SJSA1 (cell line): ENCODE measurements at regions not wholly inside any gene's neighbourhood (a gene's known extent, or its start where the extent isn't known, plus 50 kb on each side); places are given as distances from the start of the nearest gene placed in this dataset.

Experiments used
- DNase-seq, 2 experiments: peaks; one replicate each; pipeline ENCODE4 v3.0.0-alpha.2; 2015 to 2020; ENCODE audit warnings: low spot score in 2 of 2, low read depth in 1 of 2
- H3K27ac ChIP-seq: fragments of 250-450 bp; sonication (Bioruptor Pico); 2 replicates; pipeline ENCODE4 v1.5.1; 2020; ENCODE audit warnings: mild to moderate bottlenecking, moderate library complexity
- H3K27me3 ChIP-seq: fragments of 250-450 bp; sonication (Bioruptor Pico); replicated peaks from 2 replicates; pipeline ENCODE4 v1.5.1; 2020; ENCODE audit warnings: mild to moderate bottlenecking, moderate library complexity
- H3K36me3 ChIP-seq: fragments of 250-450 bp; sonication (Bioruptor Pico); 2 replicates; pipeline ENCODE4 v1.5.1; 2020; ENCODE audit warnings: mild to moderate bottlenecking
- H3K4me1 ChIP-seq: fragments of 250-450 bp; sonication (Bioruptor Pico); replicated peaks from 2 replicates; pipeline ENCODE4 v1.6.1; 2021; ENCODE audit warnings: mild to moderate bottlenecking
- H3K4me3 ChIP-seq: fragments of 250-450 bp; sonication (Bioruptor Pico); 2 replicates; pipeline ENCODE4 v1.5.1; 2020; ENCODE audit warnings: mild to moderate bottlenecking
- H3K9me3 ChIP-seq: fragments of 250-450 bp; sonication (Bioruptor Pico); replicated peaks from 2 replicates; pipeline ENCODE4 v1.5.1; 2020; ENCODE audit warnings: mild to moderate bottlenecking

DNA sequence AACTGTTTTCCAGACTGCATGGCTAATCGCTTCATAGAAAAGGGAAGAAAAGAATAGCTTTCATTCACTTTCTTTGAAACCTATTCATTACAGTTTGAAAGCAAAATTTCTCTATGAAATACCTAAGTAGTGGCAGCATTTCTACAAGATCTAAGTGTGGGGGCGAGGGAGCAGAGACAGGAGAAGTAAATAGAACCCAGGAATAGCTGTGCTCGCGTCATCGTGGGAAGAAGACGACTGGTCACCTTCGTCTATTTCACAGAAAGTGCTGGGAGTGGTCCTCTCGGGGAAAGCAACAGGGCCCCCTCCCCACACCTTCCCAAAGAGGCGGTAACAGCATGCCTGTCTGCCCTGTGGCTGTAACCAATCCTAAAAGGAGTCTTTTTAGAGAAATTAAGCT, 169.9 kb upstream of the NOCT start:
- no peak overlapping the region for H3K4me3 ChIP-seq
- DNase-seq = no peak
- H3K9me3 ChIP-seq = no peaks in the 10 kb centered on the region
- H3K4me1 ChIP-seq = no peaks in the 10 kb centered on the region
- H3K36me3 ChIP-seq = no peaks in the 10 kb centered on the region
- H3K27me3 ChIP-seq = peaks cover 14% of the 10 kb centered on the region
- H3K27ac ChIP-seq = no peak overlapping the region

DNA sequence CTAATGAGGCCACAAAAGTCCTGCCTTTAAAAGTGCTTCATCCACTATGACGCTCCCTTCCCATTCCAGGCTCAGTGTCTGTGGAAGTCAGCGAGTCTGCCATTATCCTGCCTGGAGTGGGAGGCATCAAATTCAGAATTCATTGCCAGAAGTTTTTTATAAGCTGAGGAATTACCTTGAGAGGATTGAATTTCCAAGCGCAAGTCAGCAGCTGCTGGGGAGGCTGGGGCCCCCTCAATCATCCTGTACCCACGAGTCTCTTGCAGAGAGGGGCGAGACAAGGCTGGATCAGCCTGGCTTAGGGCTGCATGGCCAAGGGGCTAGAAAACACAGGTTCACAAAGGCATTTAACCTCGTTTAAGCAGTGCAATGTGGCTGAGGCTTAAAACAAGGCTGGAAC, 170.5 kb upstream of the NOCT start:
- Histone ChIP-seq H3K4me3 (no peak overlapping the region), H3K27me3 (peaks cover 16% of the 10 kb centered on the region), H3K9me3 (no peaks in the 10 kb centered on the region), H3K36me3 (no peaks in the 10 kb centered on the region), H3K27ac (no peak overlapping the region), H3K4me1 (no peaks in the 10 kb centered on the region)
- no peak for DNase-seq

DNA sequence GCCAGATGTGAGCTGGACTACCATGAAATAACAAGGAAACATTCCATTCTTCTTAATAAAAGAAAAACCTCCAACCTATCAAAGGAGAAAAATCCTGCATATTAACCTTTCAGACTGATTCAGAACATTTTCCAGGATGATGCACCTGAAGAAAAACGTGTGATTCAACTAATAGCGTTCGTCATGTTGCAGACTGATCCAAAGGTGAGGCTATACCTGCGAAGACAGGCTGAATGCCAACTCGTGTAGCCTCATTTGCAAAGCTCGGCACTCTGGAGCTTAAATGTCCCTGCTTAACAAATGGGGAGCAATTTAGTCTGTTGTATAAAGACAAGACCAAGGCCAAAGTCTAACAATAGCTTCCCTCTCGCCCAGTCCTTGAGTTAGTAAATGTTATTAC, 172.0 kb upstream of the NOCT start:
- H3K27ac ChIP-seq = no peak overlapping the region
- DNase-seq = no peak
- H3K9me3 ChIP-seq = no peaks in the 10 kb centered on the region
- H3K4me1 ChIP-seq = no peaks in the 10 kb centered on the region
- no peak overlapping the region for H3K4me3 ChIP-seq
- H3K27me3 ChIP-seq = peaks cover 19% of the 10 kb centered on the region
- no peaks in the 10 kb centered on the region for H3K36me3 ChIP-seq

DNA sequence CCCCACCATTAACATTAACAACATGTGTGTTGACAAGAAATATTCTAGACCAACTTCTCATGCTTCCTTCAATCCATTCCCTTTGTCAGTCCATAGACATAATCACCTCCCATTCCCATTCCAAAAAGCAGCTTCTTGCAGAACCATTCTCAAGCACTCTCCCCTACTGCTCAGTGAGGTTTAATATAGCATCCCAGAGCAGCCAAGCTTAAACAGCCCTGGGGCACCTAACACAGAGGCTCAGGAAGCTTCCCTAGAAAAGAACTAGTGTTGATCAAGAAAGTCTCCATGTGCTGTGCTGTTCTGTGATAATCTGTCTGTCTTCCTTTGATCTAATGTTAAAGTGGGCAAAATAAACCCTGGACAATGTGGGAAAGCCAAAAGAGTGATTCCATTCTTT, 174.2 kb upstream of the NOCT start:
- H3K9me3 ChIP-seq = no peaks in the 10 kb centered on the region

DNA sequence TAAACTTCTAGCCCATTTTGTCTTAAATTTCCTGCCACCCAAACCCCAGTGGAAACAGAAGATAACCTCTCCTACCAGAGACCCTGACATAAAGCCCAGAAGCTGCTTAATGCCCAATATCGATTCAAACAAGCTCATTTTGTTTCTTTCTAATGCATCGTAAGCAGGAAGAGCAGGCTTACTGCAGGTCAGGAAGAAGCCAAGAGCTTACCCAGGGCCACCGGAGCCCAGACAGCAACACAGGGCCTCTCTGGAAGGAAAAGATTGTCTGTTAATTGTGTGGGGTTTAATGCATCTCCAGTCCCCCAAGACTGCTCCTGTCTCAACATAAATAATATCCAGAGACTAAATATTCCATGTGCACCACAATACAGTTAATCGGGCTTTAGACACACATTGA, 177.3 kb upstream of the NOCT start:
- Histone ChIP-seq H3K36me3 (no peaks in the 10 kb centered on the region), H3K4me3 (no peak overlapping the region), H3K9me3 (no peaks in the 10 kb centered on the region), H3K27me3 (peaks cover 27% of the 10 kb centered on the region), H3K4me1 (no peaks in the 10 kb centered on the region), H3K27ac (no peak overlapping the region)
- no peak for DNase-seq

More for the DNA sequence above, 174.2 kb upstream of the NOCT start:
- no peak for DNase-seq
- peaks cover 27% of the 10 kb centered on the region for H3K27me3 ChIP-seq
- H3K4me1 ChIP-seq = no peaks in the 10 kb centered on the region
- H3K4me3 ChIP-seq = no peak overlapping the region
- H3K27ac ChIP-seq = no peak overlapping the region
- no peaks in the 10 kb centered on the region for H3K36me3 ChIP-seq

DNA sequence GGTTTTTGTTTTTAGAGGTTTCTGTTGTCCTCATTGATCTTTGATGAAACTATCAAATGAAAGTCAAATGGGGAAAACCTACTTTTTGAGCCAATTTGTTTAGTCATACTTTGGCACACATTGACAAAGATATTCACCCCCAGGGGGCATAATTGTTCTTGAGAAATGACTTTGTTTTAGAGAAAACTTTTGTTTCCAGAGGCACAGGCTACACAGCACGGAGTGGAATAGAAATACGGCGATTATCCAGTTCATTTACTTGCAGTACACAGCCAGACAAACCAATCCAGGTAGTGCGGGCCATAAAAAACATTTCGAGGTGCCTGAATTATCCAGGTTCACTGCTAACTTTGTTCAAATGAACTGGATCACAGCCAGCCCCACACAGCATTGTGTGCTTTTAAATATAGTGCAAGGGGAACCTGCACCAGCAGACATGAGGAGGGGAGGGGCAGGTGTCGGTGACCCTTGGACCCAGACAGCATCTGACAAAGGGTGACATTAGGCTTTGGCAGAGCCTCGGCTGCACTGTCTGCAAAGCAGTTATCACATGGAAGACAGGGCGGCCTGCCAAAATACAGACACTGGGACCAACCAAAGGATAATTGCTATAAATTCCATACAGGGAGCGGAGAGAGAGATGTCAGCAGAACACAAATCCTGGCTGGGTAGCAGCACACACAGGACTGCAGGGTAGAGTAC, 179.6 kb upstream of the NOCT start:
- Histone ChIP-seq H3K27me3 (peaks cover 16% of the 10 kb centered on the region), H3K4me1 (no peaks in the 10 kb centered on the region), H3K27ac (no peak overlapping the region), H3K9me3 (no peaks in the 10 kb centered on the region), H3K4me3 (no peak overlapping the region), H3K36me3 (no peaks in the 10 kb centered on the region)
- DNase-seq = peak in 1 of 2 experiments; percentile 6

DNA sequence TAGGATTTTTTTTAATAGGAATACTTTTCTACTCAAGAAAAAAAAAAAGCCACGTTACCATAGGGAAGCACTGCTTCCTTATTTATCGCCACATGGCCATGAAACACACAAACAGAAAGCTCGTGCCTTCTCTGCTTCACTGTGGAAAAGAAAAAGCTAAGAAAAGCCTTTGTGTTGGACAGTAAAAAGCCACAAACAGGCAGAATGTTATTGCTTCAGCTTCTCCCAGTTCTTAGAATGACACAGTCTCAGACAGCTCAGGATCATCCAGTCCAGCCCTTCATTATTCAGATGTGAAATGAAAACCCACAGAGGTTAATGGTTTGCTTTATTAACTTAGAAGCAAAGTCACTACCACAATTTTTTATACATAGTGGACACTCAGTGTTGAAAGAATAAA, 181.6 kb upstream of the NOCT start:
- Histone ChIP-seq H3K9me3 (no peaks in the 10 kb centered on the region), H3K4me1 (no peaks in the 10 kb centered on the region), H3K36me3 (no peaks in the 10 kb centered on the region), H3K27me3 (peaks cover 8% of the 10 kb centered on the region), H3K4me3 (no peak overlapping the region), H3K27ac (no peak overlapping the region)
- no peak for DNase-seq

DNA sequence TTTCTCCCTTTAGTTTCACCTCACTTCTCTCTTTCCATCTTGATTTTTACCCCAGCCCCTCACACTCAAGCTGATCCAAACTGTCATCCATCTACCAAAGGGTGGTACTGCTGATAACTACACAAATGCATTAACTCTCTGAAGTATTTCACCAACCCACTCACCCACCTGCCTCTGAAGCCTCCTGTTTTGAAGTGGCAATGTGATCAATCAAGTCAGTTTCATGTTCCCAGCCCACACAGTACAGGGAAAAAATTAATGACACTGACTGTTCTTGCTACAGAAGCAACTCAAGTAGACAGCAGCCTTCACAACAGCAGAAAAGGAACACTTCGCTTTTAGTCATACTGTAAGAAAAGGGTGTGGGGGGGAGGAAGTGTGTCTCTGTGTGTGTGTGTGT, 183.0 kb upstream of the NOCT start:
- no peak for DNase-seq
- Histone ChIP-seq H3K4me1 (no peaks in the 10 kb centered on the region), H3K4me3 (no peak overlapping the region), H3K27me3 (no peaks in the 10 kb centered on the region), H3K9me3 (no peaks in the 10 kb centered on the region), H3K36me3 (no peaks in the 10 kb centered on the region), H3K27ac (no peak overlapping the region)

DNA sequence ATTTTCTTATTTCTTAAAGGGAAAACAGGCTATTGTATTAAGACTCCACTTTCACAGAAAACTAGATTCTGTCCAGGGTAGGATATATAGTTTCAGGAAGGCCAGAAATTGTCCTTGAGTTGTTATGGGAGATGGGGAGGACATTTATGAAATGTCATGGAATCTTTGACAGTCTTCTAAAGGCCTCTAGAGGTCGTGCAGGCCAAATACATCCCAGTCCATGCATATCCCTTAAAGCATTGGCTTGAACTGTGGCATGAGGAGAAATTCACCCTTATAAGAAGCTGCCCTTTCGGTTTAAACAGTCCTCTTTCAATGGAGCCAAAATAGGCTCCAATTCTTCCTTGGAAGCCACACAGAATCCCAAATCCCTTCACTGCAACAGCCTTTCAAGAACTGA, 183.6 kb upstream of the NOCT start:
- Histone ChIP-seq H3K4me1 (no peaks in the 10 kb centered on the region), H3K27ac (no peak overlapping the region), H3K4me3 (no peak overlapping the region), H3K36me3 (no peaks in the 10 kb centered on the region), H3K9me3 (no peaks in the 10 kb centered on the region), H3K27me3 (0 out of 2 replicates have a peak, but pooled peaks cover 3% of the 10 kb centered on the region)
- no peak for DNase-seq

DNA sequence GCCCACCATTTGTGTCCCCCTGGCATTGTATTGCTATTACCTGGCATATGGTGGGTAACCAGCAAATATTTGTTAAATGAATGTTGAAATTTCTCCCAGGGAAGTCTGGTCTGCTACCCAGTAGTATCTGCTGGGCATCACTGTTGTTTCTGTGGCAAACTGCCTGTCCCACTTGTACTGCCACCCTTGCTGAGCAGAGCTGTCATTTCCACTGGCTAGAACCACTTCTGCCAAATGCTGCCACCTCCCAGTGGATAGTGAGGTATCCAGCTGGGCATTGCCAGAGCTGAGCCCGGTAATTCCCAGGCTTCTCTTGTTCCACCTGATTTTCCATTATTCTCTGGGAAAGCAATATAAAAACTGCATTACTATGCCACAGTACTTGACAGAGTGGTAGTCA, 186.7 kb upstream of the NOCT start:
- Histone ChIP-seq H3K36me3 (no peaks in the 10 kb centered on the region), H3K4me3 (no peak overlapping the region), H3K27ac (no peak overlapping the region), H3K27me3 (0 out of 2 replicates have a peak, but pooled peaks cover 5% of the 10 kb centered on the region), H3K9me3 (no peaks in the 10 kb centered on the region), H3K4me1 (no peaks in the 10 kb centered on the region)
- no peak for DNase-seq

DNA sequence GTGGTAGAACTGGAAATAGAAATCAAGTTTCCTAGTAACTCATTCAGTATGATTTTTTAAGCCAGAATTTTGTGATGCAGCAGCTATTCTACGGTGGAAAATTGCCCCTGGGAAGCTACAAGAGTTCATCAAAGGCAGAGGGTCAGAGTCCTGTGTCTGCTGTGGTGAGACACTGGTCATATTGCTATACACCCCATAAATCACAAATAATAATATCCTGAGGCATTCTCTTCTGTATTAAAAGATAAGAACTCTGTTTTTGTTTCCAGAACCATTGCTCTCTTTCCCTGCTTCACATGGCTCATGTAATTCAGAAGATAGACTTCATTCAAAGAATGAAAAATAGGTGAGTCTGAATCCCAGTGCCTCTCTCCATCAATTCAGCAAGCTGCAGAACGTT, 188.8 kb upstream of the NOCT start:
- Histone ChIP-seq H3K4me1 (no peaks in the 10 kb centered on the region), H3K4me3 (no peak overlapping the region), H3K9me3 (no peaks in the 10 kb centered on the region), H3K27ac (no peak overlapping the region), H3K36me3 (no peaks in the 10 kb centered on the region), H3K27me3 (peaks cover 10% of the 10 kb centered on the region; the same call in 1 of the 2 replicates)
- no peak for DNase-seq

DNA sequence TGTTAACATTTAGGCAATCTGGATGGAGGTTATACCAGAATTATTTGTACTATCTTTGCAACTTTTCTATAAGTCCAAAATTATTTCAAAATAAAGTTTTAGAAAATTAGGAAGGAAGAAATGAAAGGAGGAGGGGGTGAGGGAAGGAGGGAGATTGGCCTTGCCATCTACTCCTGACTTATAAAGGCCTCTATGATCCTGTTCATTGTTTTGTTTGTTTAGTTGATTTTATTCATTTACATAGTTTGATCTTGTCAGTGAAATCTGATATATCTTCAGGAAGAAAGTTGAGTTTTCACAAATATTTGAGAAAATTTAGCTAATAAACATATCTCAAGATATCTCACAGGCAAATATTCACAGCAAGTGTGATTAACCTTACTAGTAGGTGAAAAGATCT, 189.3 kb upstream of the NOCT start:
- Histone ChIP-seq H3K9me3 (no peaks in the 10 kb centered on the region), H3K4me1 (no peaks in the 10 kb centered on the region), H3K4me3 (no peak overlapping the region), H3K27ac (no peak overlapping the region), H3K27me3 (peaks cover 10% of the 10 kb centered on the region; the same call in 1 of the 2 replicates), H3K36me3 (no peaks in the 10 kb centered on the region)
- DNase-seq = no peak

DNA sequence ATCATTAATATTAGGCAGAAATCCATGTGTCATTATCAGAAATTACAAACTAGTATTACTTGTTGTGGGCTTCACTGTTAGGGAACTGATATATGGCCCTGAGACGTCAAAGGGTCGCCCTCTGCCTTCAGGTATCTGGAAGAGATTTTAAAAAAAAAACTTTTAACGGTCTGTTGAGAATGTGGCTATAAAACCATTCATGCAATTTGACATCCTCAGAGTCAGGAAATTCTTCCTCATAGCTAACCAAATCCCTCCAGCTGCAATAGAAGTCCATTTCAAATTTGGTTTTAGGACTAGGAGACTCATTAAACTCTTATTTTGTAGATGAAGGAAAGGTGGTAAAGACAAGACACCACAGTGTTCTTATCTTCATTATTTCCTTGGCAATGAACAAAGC, 194.2 kb upstream of the NOCT start:
- H3K36me3 ChIP-seq = no peaks in the 10 kb centered on the region
- H3K27me3 ChIP-seq = peaks cover 9% of the 10 kb centered on the region; the same call in 1 of the 2 replicates
- DNase-seq = no peak
- H3K9me3 ChIP-seq = no peaks in the 10 kb centered on the region
- no peaks in the 10 kb centered on the region for H3K4me1 ChIP-seq
- no peak overlapping the region for H3K27ac ChIP-seq
- H3K4me3 ChIP-seq = no peak overlapping the region

DNA sequence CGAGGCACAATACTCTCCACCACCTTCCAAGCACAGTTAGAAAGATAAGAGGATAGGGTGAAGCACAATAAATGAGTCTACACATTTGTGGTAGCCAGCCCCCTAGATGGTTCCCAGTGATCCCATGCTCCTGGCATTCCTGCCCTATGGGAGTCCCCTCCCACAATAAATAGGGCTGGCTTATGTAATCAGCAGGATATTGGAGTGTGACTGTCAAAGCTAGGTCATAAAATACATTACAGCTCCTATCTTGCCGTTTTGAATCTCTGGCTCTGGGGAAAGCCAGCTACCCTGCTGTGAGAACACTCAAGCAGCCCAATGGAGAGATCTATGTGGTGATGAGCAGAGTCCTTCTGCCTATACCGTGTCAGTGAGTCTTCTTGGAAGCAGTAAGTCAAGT, 198.7 kb upstream of the NOCT start:
- Histone ChIP-seq H3K27me3 (peaks cover 4% of the 10 kb centered on the region; the same call in 1 of the 2 replicates), H3K9me3 (no peaks in the 10 kb centered on the region), H3K27ac (no peak overlapping the region), H3K36me3 (no peaks in the 10 kb centered on the region), H3K4me1 (no peaks in the 10 kb centered on the region), H3K4me3 (no peak overlapping the region)
- DNase-seq = no peak

DNA sequence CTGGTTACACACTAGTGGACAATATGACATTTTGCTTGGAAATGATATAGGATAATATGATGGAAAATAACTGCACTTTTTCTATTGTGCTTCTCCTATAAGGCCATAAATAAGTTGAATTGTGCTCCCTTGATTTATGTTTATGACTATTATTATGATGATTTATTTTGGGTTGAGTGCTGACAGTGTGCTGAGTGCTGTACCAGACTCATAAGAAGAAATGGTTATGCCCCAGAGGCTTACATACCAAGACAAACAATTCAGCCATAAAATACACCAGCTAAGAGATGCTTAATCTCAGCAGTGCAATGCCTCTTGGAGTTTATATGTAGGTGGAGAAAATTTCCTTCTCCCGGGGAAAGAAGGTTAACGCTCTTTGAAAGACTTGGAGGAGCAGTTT, 199.8 kb upstream of the NOCT start:
- no peak overlapping the region for H3K4me3 ChIP-seq
- H3K4me1 ChIP-seq = no peaks in the 10 kb centered on the region
- DNase-seq = no peak
- H3K36me3 ChIP-seq = no peaks in the 10 kb centered on the region
- H3K27me3 ChIP-seq = 0 out of 2 replicates have a peak, but pooled peaks cover 4% of the 10 kb centered on the region
- no peak overlapping the region for H3K27ac ChIP-seq
- no peaks in the 10 kb centered on the region for H3K9me3 ChIP-seq
